Endometrium (tissue), 2 donors: ENCODE measurements at regions not wholly inside any gene's neighbourhood (a gene's known extent, or its start where the extent isn't known, plus 50 kb on each side); places are given as distances from the start of the nearest gene placed in this dataset.
"Not testable (repeated sequence)": the region's sequence is repeated elsewhere in the genome, so short reads cannot be mapped to it uniquely, and the experiment has no call there.

Experiments
- FAIRE-seq: peaks from 2 replicates; lab custom pipeline; 2012; peaks lifted over from hg19 to GRCh38; lab: Jason Lieb, UNC
- donor health status: control.
- donor health status: control.

DNA sequence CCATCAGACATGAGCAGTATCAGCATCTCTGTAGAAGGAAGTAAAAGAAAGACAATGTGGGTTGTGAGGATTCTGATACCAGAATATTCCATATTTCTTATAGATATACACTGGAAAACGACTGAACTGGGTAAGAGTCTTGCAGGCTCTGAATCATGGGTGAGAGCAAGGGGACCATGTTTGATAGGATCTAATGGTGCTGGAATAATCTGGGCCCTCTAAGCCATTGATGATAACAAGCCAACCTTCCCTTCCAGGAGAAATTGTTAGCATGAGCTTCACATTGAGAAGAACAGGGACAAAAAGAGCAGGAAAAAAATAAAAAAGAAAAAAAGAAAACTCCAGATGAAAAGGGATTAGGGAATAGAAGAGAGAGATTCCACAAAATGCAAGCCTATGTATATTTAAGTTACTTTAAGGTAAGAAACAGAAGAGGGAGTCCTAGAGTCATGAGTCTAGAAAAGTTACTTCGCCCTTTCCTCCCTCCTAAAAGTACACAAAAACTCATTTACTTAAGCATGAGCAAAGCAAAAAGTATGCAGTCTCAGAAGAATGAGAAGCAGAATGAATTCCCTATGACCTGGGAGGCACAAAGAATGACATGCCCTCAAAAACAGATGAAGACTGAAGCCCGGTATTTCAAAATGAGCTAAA lies 181.9 kb downstream of the TMEM26 start:
- peak; percentile 96 for FAIRE-seq

GRCh38 chr10:61263518-61263917 lies 189.7 kb downstream of the TMEM26 start:
- FAIRE-seq = no peak

- FAIRE-seq = peak; percentile 77
Measured at GRCh38 chr10:61262486-61263261, 190.5 kb downstream of the TMEM26 start.

- FAIRE-seq = no peak
Measured at GRCh38 chr10:61257956-61258496, 195.2 kb downstream of the TMEM26 start.

DNA sequence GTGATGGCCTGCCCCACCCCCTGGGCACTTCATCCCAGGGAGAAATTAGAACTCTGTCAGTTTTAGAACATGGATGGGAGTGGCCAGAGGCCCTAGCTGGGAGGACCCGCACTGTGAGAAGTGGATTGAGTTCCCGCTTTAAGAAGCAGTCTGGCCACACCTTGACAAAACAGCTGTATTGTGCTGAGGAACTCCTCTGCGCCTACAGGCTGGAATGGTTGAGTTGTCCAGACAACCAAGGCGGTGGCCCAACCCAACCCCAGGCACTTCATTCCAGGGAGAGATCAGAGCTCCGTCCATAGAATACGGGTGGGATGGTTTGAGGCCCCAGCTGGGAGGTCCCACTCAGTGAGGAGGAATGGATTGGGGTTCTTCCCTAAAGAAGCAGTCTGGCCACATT lies 196.0 kb downstream of the TMEM26 start:
- FAIRE-seq = no peak

GRCh38 chr10:61252326-61252725 lies 200.9 kb downstream of the TMEM26 start:
- FAIRE-seq = not testable (repeated sequence)

DNA sequence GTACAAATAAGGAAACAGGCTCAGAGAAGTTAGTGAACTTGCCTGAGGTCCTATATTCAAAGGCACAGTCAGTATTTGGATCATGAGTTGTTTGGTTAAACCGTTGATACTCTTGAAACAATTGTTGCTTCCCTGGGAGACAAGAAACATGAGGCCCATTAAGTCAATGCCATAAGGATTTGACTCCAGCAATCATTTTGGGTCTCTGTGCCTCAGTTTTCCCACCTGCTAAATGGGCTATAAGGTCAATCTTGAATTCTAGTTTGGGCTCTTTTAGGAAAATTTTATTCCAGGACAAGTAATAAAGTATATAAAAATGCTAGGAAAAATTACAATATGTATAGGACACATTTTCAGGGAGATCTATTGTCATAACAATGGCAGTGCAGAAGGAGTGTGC lies 202.1 kb downstream of the TMEM26 start:
- FAIRE-seq = no peak

DNA sequence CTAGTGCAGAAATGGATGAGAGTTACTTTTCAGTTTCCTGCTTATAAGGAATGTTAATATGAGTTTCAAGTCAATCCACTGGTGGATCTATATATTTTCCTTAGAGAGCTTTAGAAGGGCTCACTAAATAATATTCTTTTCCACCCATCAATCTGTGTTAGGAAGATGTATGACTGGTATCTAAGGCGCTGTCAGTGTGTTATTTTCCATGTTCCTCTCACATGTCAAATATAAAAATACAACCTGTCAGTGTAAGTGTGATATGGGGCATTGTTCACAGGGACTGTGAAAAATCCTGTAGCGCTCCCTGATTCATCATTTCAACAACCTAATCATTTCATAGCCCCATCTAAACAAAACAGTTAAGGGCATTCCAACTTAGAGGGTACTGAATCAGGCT lies 203.1 kb downstream of the TMEM26 start:
- FAIRE-seq = no peak

DNA sequence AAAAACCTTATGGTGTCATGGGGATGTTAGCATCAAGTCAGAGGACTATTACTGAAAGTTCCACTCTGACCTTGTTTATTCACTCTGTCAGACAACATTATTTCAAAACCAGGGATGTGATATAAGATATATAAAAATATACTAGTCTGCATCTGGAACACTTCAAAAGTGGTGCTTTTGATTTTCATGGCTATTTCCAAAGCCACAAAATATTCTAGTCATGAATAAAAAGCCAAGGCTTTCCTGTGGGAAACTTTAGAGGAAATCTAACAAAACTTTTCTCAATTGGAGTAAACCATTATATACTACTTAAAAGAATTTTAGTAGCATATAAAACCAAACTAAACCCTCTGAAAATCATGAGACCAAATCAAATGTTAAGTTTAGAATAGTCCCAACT lies 205.2 kb downstream of the TMEM26 start:
- FAIRE-seq = peak; percentile 43

GRCh38 chr10:61244261-61244775 lies 208.9 kb downstream of the TMEM26 start:
- no peak for FAIRE-seq

DNA sequence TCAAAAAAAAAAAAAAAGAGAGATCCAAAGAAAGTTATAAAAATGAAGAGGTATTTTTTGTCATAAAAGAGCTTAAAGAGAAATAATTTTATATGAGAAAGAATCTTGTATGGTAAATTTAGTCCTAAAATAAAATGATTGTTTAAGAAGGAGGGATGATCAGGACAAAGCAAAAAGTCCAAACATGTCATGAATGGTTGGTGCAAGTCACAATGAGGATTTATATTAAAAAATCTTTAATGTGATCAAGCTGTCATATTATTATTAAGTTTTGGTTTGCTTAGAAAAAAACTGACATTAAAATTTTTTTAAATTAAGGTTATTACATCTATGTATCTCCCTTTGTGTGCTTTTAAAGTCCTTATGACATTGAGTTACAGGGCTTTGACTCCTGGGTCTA lies 220.4 kb downstream of the TMEM26 start:
- no peak for FAIRE-seq

DNA sequence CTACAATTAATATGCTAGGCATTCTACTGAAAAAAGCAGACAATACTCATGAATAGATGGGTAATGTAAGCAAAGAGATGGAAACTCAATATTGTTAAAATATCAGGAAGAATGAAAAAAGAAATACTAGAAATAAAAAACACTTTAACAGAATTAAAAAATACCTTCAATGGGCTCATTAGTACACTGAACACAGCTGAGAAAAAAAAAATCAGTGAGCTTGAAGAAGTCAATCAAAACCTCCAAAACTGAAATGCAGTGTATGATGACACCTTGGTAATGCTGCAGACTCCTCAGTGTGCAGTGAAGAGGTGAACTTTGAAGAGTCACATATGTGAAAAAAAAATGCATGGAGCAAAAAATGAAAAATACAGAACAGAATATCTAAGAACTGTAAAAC lies 227.2 kb downstream of the TMEM26 start:
- no peak for FAIRE-seq

DNA sequence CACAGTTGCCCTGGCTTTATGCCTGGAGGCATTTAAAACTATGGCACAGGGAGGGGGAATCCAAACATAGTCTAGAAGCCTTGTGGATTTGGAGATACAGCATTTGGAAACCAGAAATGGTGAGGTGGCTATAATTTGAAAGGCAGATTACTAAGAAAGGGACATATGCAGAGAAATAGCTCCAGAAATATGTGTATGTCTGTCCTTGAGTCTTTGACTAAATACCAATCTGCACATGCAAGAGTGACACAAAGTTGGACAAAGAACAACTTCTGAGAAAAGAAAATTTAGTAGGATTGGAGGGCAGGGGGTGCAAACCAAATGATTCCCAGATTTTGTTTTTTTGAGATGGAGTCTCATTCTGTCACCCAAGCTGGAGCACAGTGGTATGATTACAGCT lies 229.6 kb downstream of the TMEM26 start:
- FAIRE-seq = no peak

DNA sequence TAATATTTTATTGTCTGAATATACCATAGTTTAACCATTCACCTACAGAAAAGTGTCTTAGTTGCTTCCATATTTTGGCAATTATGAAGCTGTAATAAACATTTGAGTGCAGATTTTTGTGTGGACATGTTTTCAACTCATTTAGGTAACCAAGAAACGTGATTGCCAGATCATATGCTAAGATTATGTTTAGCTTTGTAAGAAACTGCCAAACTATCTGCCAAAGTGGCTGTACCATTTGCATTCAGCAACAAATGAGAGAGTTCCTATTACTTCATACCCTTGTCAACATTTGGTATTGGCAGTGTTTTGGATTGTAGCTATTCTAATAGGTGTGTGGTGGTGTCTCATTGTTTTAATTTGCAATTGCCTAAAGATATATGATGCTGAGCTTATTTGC lies 233.5 kb downstream of the TMEM26 start:
- no peak for FAIRE-seq

- no peak for FAIRE-seq
Measured at GRCh38 chr10:61217851-61218565, 235.2 kb downstream of the TMEM26 start.

GRCh38 chr10:61215246-61215645 lies 237.9 kb downstream of the TMEM26 start:
- FAIRE-seq = no peak

- no peak for FAIRE-seq
Measured at GRCh38 chr10:61211468-61211867, 241.7 kb downstream of the TMEM26 start.

- no peak for FAIRE-seq
Measured at GRCh38 chr10:61197057-61197456, 253.1 kb upstream of the RHOBTB1 start.

GRCh38 chr10:61195211-61195610 lies 251.2 kb upstream of the RHOBTB1 start:
- FAIRE-seq = no peak

DNA sequence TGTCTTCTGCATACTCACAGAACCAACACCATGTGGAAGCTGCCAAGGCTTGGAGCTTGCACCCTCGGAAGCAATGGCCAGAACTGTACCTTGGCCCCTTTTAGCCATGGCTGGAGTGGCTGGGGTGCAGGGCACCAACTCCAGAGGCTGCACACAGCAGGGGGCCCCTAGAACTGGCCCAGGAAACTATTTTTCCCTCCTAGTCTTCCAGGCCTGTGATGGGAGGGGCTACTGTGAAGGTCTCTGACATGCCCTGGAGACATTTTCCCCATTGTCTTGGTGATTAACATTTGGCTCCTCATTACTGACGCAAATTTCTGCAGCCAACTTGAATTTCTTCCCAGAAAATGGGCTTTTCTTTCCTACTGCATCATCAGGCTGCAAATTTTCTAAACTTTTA lies 248.6 kb upstream of the RHOBTB1 start:
- not testable (repeated sequence) for FAIRE-seq

- FAIRE-seq = no peak
Measured at GRCh38 chr10:61192042-61192441, 248.1 kb upstream of the RHOBTB1 start.

GRCh38 chr10:61189912-61190311 lies 245.9 kb upstream of the RHOBTB1 start:
- no peak for FAIRE-seq

- FAIRE-seq = no peak
Measured at GRCh38 chr10:61188691-61189090, 244.7 kb upstream of the RHOBTB1 start.
